ENCODE measurements at regions not wholly inside any gene's neighbourhood (a gene's known extent, or its start where the extent isn't known, plus 50 kb on each side); places are given as distances from the start of the nearest gene placed in this dataset.

DNA sequence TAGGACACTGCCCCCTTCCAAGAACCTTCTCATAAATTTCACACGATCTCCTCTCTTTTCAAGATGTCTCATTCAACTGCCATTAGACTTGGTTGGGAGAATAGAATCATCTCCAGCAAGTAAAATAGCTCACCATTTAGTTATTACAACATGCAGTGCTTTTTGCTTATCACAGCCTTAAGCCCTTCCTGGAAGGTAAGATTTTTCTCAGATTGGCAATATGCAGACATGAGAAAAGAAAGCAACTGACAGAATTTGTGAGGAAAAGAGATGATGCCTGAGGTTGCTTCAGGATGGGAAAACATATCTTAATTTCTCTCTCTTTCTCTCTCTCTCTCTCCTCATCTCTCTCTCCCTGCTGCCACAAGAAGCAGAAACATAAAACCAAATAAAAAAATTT is 855.1 kb upstream of the ACVR2A start:
- Histone ChIP-seq H3K4ac (ENCODE audit: low read depth, low read length) (no peak overlapping the region), H3K18ac (ENCODE audit: insufficient read length, low read depth, low read length) (no peak overlapping the region), H3K27ac (ENCODE audit: insufficient read length, low read depth, low read length) (no peak overlapping the region), H3K4me2 (ENCODE audit: insufficient read depth, insufficient read length, low read length) (no peak overlapping the region), H2BK120ac (ENCODE audit: low read depth, low read length, poor library complexity, severe bottlenecking) (no peak overlapping the region), H3T11ph (ENCODE audit: low read length) (no peak overlapping the region), H3K79me2 (ENCODE audit: insufficient read depth, low read length) (no peaks in the 10 kb centered on the region), H2AK5ac (ENCODE audit: insufficient read length, low read length) (no peak overlapping the region), H3K79me1 (ENCODE audit: insufficient read depth, low read depth, low read length, poor library complexity, severe bottlenecking) (no peaks in the 10 kb centered on the region), H3K56ac (ENCODE audit: insufficient read length, low read depth, low read length) (no peak overlapping the region), H2BK12ac (ENCODE audit: insufficient read length, low read depth, low read length) (no peak overlapping the region), H3K4me1 (ENCODE audit: insufficient read depth, low read length) (no peaks in the 10 kb centered on the region; the same call in 1 of the 2 replicates), H2BK15ac (ENCODE audit: low read depth, low read length) (no peak overlapping the region), H3K23me2 (ENCODE audit: insufficient read length, low read depth, low read length, poor library complexity, severe bottlenecking) (no peaks in the 10 kb centered on the region), H3K14ac (ENCODE audit: insufficient read depth, low read length) (no peak overlapping the region), H3K23ac (ENCODE audit: insufficient read length, low read depth, low read length) (no peak overlapping the region), H2BK20ac (ENCODE audit: low read depth, low read length, poor library complexity, severe bottlenecking) (no peak overlapping the region), H4K5ac (ENCODE audit: insufficient read length, low read depth, low read length) (no peak overlapping the region), H3K27me3 (ENCODE audit: insufficient read depth, low read length) (no peaks in the 10 kb centered on the region), H2BK5ac (ENCODE audit: insufficient read length, low read length) (no peak overlapping the region), H4K8ac (replicated peaks; ENCODE audit: insufficient read length, low read depth, low read length) (no peak overlapping the region), H2AFZ (ENCODE audit: low read length) (no peak overlapping the region), H4K20me1 (ENCODE audit: control insufficient read depth, insufficient read depth, insufficient read length) (no peaks in the 10 kb centered on the region), H4K91ac (ENCODE audit: insufficient read length, low read depth, low read length) (no peak overlapping the region), H3K9ac (ENCODE audit: extremely low read depth, insufficient read length, low read length) (no peak overlapping the region), H3K9me3 (ENCODE audit: control insufficient read depth, low read depth, low read length) (no peaks in the 10 kb centered on the region)
- H3K4me1 Mint-ChIP-seq: peaks cover 15 to 18% of the 10 kb centered on the region in 2 experiments
- no peaks in the 10 kb centered on the region for H3K36me3 Mint-ChIP-seq (ENCODE audit: insufficient read depth in 1 of 3, low read depth in 3 of 3)
- H3K4me3 Mint-ChIP-seq: no peak overlapping the region
- no CpG with 5 or more reads among the region's 1 CpG for WGBS (ENCODE audit: extremely low coverage, insufficient read length, low lambda C conversion rate)
- DNase-seq: no peak
- H3K27ac Mint-ChIP-seq: no peak overlapping the region
- no peaks in the 10 kb centered on the region for H3K9me3 Mint-ChIP-seq
- TF ChIP-seq, protein P1, sequence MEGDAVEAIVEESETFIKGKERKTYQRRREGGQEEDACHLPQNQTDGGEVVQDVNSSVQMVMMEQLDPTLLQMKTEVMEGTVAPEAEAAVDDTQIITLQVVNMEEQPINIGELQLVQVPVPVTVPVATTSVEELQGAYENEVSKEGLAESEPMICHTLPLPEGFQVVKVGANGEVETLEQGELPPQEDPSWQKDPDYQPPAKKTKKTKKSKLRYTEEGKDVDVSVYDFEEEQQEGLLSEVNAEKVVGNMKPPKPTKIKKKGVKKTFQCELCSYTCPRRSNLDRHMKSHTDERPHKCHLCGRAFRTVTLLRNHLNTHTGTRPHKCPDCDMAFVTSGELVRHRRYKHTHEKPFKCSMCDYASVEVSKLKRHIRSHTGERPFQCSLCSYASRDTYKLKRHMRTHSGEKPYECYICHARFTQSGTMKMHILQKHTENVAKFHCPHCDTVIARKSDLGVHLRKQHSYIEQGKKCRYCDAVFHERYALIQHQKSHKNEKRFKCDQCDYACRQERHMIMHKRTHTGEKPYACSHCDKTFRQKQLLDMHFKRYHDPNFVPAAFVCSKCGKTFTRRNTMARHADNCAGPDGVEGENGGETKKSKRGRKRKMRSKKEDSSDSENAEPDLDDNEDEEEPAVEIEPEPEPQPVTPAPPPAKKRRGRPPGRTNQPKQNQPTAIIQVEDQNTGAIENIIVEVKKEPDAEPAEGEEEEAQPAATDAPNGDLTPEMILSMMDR (conservative IDR thresholded peaks at IDR 0.05): no peak
- no peaks in the 10 kb centered on the region for H3K27me3 Mint-ChIP-seq (ENCODE audit: low read depth)
